ENCODE measurements at regions not wholly inside any gene's neighbourhood (a gene's known extent, or its start where the extent isn't known, plus 50 kb on each side); places are given as distances from the start of the nearest gene placed in this dataset.

DNA sequence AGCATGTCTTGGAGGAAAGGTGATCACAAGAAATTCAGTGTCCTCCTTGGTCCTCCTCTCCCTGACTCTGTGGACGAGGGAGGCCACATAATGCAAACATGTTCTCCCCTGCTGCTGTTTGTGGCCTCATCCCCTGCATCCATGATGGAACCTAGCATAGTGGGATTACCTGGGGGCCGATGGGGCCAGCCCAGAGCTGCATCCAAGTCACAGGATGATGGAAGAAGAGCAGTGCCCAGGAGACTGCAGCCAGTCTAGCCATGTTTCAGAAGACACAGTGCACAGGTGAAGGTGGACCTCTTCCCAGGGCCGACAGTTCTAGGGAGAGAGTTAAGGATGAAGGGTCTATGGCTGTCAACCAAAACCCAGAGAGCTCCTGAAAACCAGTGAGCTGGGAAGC, 213.6 kb upstream of the B3GAT1 start:
- no peak for DNase-seq
- Mint-ChIP-seq H3K27ac (no peak overlapping the region), H3K27me3 (peaks cover 5% of the 10 kb centered on the region), H3K36me3 (no peaks in the 10 kb centered on the region), H3K4me1 (peaks cover 3% of the 10 kb centered on the region), H3K9me3 (no peaks in the 10 kb centered on the region), H3K4me3 (no peak overlapping the region)
- POLR2A ChIA-PET: no interaction called here
- ATAC-seq (ENCODE audit: low read depth): no peak

DNA sequence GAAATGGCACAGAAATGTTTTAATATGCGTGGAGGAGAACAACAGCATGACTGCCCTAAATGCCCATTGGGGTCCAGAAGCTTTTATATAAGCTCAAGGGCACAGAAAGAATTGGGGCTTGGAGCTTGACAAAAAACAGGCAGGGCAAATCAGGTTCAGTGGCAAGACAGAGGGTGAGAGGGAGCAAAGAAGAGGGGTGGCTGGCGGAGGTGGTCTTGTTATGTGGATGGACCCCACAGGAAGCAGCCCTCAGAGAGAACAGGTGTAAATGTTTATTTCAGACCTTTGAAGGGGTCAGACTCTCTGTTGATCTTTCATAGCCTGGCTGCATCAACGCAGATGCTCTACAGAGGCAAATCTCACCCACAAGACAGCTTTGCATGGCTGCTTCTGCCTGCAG, 213.1 kb upstream of the B3GAT1 start:
- H3K4me3 Mint-ChIP-seq: no peak overlapping the region
- ATAC-seq (ENCODE audit: low read depth) (no peak), DNase-seq (no peak)
- H3K36me3 Mint-ChIP-seq: no peaks in the 10 kb centered on the region
- no peaks in the 10 kb centered on the region for H3K9me3 Mint-ChIP-seq
- H3K27me3 Mint-ChIP-seq: peaks cover 5% of the 10 kb centered on the region
- no peak overlapping the region for H3K27ac Mint-ChIP-seq
- peaks cover 3% of the 10 kb centered on the region for H3K4me1 Mint-ChIP-seq
- POLR2A ChIA-PET: no interaction called here

DNA sequence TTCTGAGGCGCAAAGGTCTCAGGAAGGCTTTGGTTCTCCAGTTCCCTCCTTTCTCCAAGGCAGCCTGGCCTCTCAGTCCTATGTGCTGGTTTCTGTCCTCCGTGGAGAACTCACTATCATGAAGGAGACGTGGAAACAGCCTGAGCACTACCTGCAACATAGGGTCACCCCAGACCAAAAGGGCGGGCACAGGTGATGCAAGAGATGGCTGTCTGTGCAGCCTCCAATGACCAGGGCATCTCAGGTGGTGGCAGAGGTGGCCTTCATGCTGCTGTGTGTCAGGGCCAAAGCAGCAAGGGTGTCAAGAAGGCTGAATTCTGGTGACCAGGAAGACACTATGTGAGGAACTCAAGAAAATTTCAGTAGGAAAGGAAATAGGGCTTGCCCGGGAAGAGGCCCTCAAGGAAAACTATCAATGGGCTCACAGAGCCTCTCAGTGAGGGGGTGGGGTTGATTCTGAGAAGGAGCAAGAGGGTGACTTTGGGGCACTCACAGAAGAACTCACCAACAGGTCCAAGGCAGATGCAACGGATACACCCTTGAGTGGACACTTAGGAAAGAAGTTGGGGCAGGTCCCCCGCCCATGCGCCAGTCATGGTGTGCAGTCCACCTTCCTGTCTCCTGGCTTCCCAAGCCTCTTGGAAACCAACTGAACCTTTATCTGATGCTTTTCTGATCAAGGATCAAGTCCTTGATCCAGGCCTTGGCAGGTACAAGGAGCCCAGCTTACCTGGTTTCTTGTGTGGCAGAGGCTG, 212.3 kb upstream of the B3GAT1 start:
- POLR2A ChIA-PET: no interaction called here
- Mint-ChIP-seq H3K4me3 (no peak overlapping the region), H3K9me3 (no peaks in the 10 kb centered on the region), H3K27me3 (peaks cover 5% of the 10 kb centered on the region), H3K4me1 (peaks cover 3% of the 10 kb centered on the region), H3K27ac (no peak overlapping the region), H3K36me3 (no peaks in the 10 kb centered on the region)
- no peak for DNase-seq
- no peak for ATAC-seq (ENCODE audit: low read depth)

DNA sequence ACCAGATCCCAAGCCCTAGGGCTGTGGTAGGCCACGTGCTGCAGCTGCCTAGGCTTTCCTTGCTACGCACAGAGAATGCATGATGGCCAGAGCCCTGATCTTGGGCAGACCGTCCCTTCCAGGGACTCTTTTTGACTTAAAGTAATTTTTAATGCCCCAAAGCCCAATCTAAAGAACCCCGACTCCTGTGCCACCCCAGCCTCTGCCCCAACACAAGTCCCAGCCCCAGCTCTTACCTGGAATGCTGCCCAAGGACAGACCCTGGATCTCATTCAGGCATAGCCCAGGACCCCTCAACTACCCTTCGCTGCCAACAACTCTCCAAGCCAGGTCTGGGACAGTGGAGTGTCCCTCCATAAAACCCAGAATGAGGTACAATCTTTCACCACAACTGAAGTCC, 211.7 kb upstream of the B3GAT1 start:
- H3K4me3 Mint-ChIP-seq: no peak overlapping the region
- peaks cover 5% of the 10 kb centered on the region for H3K27me3 Mint-ChIP-seq
- H3K27ac Mint-ChIP-seq: no peak overlapping the region
- H3K9me3 Mint-ChIP-seq: no peaks in the 10 kb centered on the region
- ATAC-seq (ENCODE audit: low read depth) (no peak), DNase-seq (no peak)
- no peaks in the 10 kb centered on the region for H3K36me3 Mint-ChIP-seq
- POLR2A ChIA-PET: no interaction called here
- H3K4me1 Mint-ChIP-seq: peaks cover 3% of the 10 kb centered on the region

DNA sequence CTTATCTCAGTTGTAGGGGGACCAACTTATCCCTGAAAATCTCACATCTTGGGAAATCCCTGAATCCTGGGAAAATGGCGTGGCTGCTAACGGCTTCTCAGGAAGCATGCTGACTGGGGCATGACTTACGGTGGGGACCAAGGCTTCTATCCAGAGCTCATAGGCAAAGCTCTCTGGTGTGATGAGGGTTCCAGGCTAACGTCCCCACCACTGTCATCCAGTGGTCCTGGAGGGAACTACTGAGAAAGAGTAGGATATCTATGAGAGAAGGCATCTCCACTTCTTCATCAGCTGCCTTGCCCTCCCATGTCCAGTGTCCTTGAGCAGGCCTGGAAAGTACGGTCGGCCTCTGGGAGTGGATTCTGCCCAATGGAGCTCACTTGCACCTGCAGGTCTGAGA, 210.4 kb upstream of the B3GAT1 start:
- Mint-ChIP-seq H3K27me3 (peaks cover 2% of the 10 kb centered on the region), H3K4me3 (no peak overlapping the region), H3K9me3 (no peaks in the 10 kb centered on the region), H3K36me3 (no peaks in the 10 kb centered on the region), H3K27ac (no peak overlapping the region), H3K4me1 (peaks cover 3% of the 10 kb centered on the region)
- POLR2A ChIA-PET: no interaction called here
- DNase-seq (no peak), ATAC-seq (ENCODE audit: low read depth) (no peak)

DNA sequence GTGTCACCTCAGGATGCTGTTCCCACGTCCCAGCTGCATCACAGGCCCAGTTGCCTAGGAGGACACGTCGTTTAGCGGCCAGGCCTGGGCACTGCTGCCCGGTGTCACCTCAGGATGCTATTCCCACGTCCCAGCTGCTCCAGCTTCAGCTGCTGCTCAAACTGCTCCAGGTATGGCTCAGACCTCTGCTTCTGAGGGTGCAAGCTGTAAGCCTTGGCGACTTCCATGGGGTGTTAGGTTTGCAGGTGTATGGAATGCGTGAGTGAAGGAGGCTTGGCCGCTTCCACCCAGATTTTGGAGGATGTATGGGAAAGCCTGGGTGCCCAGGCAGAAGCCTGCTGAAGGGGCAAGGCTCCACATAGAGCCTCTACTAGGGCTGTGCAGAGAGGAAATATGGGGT, 205.3 kb upstream of the B3GAT1 start:
- ATAC-seq (ENCODE audit: low read depth): no peak
- no peak for DNase-seq
- POLR2A ChIA-PET: no interaction called here
- Mint-ChIP-seq H3K4me1 (peaks cover 3% of the 10 kb centered on the region), H3K9me3 (no peaks in the 10 kb centered on the region), H3K27me3 (no peaks in the 10 kb centered on the region), H3K4me3 (no peak overlapping the region), H3K27ac (no peak overlapping the region), H3K36me3 (no peaks in the 10 kb centered on the region)

DNA sequence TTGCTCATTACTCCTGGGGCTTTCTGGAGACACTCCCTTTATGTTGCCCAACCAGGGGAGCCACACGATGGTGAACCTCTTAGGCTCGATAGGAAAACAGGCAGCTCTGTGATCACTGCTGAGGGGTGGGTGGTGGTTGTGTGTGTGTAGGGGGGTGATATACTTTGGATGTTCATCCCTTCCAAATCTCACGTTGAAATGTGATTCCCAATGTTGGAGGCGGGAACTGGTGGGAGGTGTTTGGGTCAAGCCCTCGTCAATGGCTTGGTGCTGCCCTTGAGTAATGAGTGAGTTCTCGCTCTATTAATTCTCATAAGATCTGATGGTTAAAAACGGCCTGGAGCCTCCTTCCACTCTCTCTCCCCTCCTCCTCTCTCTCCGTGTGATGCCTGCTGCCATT, 204.0 kb upstream of the B3GAT1 start:
- no peaks in the 10 kb centered on the region for H3K4me1 Mint-ChIP-seq
- no peaks in the 10 kb centered on the region for H3K27me3 Mint-ChIP-seq
- H3K36me3 Mint-ChIP-seq: no peaks in the 10 kb centered on the region
- H3K27ac Mint-ChIP-seq: no peak overlapping the region
- no peak for ATAC-seq (ENCODE audit: low read depth)
- POLR2A ChIA-PET: no interaction called here
- no peak for DNase-seq
- no peak overlapping the region for H3K4me3 Mint-ChIP-seq
- no peaks in the 10 kb centered on the region for H3K9me3 Mint-ChIP-seq

DNA sequence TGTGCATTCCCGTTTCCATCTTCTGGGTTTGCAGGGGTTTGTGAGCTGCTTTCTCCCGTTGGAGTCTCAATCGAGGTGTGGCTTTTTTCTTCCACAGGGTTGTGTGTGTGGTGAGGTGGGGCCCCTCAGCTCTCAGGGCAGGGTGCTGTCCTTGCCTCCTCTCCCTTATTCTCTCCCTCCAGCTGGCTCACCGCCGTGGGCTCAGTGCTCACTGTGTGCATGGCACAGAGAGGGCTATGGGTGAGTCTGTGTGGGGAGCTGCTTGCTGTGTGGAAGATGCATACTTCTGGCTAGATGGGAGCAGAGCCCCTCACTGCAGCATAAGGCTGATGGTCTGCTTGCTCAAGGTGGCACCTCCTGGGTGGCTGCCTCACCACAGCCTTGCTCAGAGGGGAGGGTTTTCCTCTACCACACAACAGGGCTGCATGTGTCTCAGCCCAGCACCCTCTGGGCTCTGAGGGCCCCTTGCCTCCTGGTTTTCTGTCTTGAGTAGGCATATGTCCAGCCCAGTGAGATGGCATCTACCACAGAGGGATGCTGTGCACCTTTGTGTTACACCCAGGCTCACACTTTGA, 203.1 kb upstream of the B3GAT1 start:
- Mint-ChIP-seq H3K36me3 (no peaks in the 10 kb centered on the region), H3K4me1 (no peaks in the 10 kb centered on the region), H3K27ac (no peak overlapping the region), H3K9me3 (no peaks in the 10 kb centered on the region), H3K4me3 (no peak overlapping the region), H3K27me3 (no peaks in the 10 kb centered on the region)
- POLR2A ChIA-PET: no interaction called here
- DNase-seq (no peak), ATAC-seq (ENCODE audit: low read depth) (no peak)

DNA sequence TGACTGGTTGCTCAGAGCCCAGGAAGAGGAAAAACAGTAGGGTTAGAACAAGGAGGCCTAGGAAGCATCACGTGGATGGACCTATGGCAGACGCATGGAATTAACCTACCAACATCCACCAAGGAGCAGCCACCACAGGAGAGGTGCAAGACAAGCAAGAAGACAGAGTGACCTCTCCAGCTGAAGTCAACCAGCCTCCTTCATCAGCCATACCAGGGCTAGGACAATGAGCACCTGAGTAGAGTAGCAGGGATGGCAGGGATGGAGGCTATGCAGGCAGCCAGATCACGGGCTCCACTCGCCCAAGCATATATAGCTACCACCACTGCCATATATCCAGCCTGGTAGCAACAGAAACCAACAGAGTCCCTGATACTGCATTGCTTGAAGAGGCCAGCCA, 202.1 kb upstream of the B3GAT1 start:
- ATAC-seq (ENCODE audit: low read depth) (no peak), DNase-seq (no peak)
- Mint-ChIP-seq H3K27me3 (peaks cover 3% of the 10 kb centered on the region), H3K36me3 (no peaks in the 10 kb centered on the region), H3K9me3 (no peaks in the 10 kb centered on the region), H3K27ac (no peak overlapping the region), H3K4me1 (no peaks in the 10 kb centered on the region), H3K4me3 (no peak overlapping the region)
- POLR2A ChIA-PET: no interaction called here

DNA sequence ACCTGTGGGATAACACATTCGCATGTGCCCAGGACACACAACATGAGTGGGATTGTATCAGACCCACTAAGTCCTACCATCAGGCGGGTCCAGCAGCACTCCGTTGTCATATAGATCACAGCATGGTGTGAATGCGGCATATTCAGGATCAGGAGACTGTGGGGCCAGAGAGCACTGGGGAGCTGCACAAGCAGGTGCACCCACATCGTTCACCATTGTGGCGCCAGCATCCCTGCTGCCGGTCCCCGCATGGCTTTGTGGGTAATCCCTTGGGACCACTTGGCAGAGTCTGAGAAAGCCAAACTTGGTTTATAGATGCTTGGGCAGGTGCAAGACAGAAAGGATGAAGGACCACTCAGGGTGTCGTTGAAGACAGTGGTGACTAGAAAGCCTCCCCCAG, 201.6 kb upstream of the B3GAT1 start:
- Mint-ChIP-seq H3K36me3 (no peaks in the 10 kb centered on the region), H3K9me3 (no peaks in the 10 kb centered on the region), H3K4me1 (no peaks in the 10 kb centered on the region), H3K27ac (no peak overlapping the region), H3K27me3 (peaks cover 3% of the 10 kb centered on the region), H3K4me3 (no peak overlapping the region)
- ATAC-seq (ENCODE audit: low read depth) (no peak), DNase-seq (no peak)
- POLR2A ChIA-PET: no interaction called here

DNA sequence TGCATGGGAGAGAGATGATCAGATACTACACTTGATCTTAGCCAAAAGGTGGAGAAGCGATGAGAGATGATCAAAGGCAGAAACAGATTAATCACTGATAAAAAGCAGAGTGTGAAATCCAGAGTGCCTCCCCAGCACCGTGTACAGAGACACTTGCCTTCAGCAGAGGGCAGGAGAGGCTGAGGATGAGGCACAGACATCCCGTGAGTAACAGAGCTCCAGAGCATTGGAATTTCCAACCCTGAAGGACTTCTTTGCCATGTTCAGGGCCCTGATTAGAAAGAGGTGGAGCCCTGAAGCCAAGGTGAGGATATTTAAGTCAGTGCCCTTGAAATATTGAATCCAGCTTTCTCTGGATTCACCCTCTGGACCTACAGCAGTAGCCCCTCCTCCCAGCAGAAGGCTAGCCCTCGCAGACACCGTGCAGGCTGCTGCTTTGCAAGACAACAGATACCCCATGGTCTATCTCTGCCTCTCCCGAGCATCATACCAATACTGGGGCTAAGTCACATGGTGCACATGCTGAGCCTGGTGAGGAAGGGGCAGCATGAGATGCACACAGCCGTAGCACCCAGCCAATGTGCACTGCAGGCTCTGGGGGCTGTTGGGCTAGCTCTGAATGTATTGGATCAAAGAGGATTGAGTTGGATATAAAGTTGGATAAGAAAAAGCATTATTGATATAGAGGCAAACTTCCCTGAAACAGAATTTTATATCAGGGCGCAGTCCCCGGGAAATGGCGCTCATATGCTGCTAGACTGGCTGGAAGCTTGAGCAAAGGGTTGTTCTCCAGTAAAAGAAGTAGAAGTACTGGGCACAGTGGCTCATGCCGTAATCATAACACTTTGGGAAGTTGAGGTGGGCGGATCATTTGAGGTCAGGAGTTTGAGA, 200.3 kb upstream of the B3GAT1 start:
- DNase-seq: no peak
- Mint-ChIP-seq H3K4me1 (no peaks in the 10 kb centered on the region), H3K27ac (no peak overlapping the region), H3K36me3 (no peaks in the 10 kb centered on the region), H3K27me3 (peaks cover 3% of the 10 kb centered on the region), H3K9me3 (no peaks in the 10 kb centered on the region), H3K4me3 (no peak overlapping the region)
- POLR2A ChIA-PET: no interaction called here
- no peak for ATAC-seq (ENCODE audit: low read depth)

DNA sequence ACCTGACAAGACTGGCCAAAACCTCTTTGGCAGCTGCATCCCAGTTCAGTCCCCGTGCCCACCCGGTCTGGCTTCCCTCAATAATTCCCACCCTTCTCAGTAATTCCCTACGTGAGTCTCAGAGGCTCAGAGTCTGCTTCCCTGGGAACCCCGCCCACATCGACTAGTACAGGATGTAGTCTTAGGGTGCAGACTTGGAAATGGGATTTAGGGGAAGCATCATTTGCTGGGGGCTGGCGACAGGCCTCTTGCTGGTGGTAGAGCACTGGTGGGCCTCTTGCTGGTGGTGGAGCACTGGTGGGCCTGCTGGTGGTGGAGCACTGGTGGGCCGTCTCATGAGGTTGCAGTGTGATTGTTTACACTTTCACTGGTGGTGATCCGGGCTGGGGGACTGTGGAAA, 199.5 kb upstream of the B3GAT1 start:
- Mint-ChIP-seq H3K4me1 (no peaks in the 10 kb centered on the region), H3K27ac (no peak overlapping the region), H3K4me3 (no peak overlapping the region), H3K9me3 (no peaks in the 10 kb centered on the region), H3K36me3 (no peaks in the 10 kb centered on the region), H3K27me3 (peaks cover 3% of the 10 kb centered on the region)
- ATAC-seq (ENCODE audit: low read depth) (no peak), DNase-seq (no peak)
- POLR2A ChIA-PET: no interaction called here

DNA sequence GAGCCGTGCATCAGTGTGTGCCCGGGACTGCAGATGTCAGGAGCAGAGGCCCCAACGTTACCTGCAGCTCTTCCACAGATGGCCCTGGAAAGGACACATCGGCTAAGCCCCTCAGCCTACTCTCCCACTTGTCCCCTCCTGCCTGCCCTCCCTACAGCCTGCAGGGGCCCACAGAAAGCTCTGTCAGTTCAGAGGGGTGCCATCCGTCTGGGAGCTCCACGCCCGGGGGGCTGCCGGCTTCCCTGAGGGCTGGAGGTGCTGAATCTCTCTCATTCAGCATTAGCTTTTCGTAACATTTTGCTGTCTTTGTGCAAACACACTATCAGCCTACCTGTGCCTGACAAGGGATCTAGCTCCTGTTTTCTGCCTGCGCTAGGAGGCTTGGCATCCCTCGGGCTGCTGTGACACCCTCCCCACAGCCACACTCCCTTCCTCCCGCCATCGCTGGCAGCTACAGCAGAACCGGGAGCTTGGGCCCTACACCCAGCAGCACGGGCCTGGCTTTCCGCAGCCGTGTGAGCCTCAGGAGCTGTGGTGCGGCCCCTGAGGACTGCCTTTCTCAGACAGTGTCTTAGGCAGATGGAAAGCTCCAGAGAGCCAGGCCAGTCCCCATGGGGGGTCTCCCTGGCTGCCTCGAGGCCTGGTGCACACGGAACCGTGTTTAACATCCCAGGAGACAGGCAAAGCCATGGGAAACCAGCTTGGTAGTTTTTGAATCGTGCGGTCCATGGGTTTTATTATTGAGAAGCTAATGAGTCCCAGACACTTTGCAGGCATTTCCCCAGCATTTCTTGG, 198.3 kb upstream of the B3GAT1 start:
- no peaks in the 10 kb centered on the region for H3K9me3 Mint-ChIP-seq
- POLR2A ChIA-PET: no interaction called here

More for the DNA sequence above, 198.3 kb upstream of the B3GAT1 start:
- no peaks in the 10 kb centered on the region for H3K36me3 Mint-ChIP-seq
- peaks cover 6% of the 10 kb centered on the region for H3K27me3 Mint-ChIP-seq
- no peak overlapping the region for H3K27ac Mint-ChIP-seq
- no peak overlapping the region for H3K4me3 Mint-ChIP-seq
- no peaks in the 10 kb centered on the region for H3K4me1 Mint-ChIP-seq
- no peak for ATAC-seq (ENCODE audit: low read depth)
- DNase-seq: no peak

All from activated naive CD8-positive, alpha-beta T cell treated with anti-CD3 and anti-CD28 coated beads, Interleukin-2, amount 10 ng/mL, durations not matched to agents 7 days and 5 days (primary cell).